NCI-H524 treated with DMSO at 0.1 percent for 48 hours (cell line): ENCODE measurements at regions not wholly inside any gene's neighbourhood (a gene's known extent, or its start where the extent isn't known, plus 50 kb on each side); places are given as distances from the start of the nearest gene placed in this dataset.

Experiments
- DNase-seq: peaks from one replicate; lab custom pipeline; 2025; lab: John Stamatoyannopoulos, UW

DNA sequence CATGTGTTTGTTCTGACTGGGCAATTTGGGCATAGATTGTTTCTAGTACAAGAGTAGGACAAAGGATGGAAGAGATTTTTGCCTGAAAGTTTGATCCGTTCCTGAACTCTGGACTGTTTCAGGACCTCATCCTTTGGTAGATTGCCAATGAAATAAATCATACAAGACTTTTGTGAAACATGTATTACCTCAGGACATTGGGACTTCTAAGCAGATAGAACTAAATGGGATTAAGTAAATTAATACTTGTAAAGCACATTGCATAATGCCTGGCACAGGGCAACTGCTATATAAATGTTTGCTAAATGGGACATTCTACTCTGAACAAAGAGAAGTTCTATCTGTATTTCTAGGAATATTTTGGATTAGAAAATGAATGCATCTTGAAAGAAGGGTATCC lies 164.8 kb upstream of the RPS6KA3 start:
- DNase-seq = no peak

DNA sequence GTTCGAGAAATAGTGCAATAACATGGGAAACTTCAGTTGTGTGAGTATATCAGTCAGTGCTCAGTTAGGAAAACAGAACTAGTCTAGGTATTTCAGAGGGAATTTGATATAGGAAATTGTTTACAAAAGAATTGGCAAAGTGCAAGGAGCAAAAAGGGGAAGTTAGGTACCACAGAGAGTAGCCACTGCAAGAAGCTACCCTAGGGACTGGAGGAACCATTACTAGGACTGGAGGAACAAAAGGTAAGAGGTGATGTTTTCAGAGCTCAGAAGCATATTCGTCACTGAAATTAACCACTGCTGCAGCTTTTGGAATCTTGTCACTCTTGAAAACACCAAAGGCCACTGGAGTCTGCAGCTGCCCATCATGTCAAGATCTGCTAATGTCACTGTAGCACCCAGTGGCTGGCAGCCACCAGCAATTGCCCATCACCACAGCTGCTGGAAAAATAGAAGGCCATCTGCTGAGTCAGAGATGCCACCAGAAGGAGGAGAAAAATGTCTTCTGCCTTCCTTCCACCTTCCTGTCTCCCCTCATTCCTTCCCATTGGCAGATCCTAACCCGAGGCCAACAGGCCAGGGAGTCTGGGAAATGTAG lies 160.6 kb upstream of the RPS6KA3 start:
- no peak for DNase-seq

DNA sequence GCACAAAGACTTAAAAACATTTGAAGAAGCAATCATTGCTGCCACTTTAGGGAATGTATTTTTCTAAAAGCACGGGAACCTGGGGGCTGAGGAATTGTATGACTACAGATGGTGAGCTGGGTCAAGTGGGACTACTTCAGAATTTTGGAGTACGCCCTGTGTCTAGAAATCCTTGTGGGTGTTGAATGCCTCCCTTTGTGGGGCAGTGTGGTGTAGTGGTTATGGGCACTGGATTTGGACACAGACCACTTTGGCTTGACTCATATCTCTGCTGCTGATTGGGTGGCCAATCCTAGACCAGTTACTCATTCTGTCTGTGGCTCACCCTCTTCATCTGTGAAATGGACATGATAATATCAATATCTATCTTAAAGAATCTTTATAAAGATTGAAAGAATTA lies 155.0 kb upstream of the RPS6KA3 start:
- DNase-seq = peak; percentile 32

- DNase-seq = no peak
Measured at GRCh38 chrX:20421275-20421674, 154.6 kb upstream of the RPS6KA3 start.

- no peak for DNase-seq
Measured at GRCh38 chrX:20420058-20420457, 153.3 kb upstream of the RPS6KA3 start.

GRCh38 chrX:20418379-20419150 lies 151.9 kb upstream of the RPS6KA3 start:
- DNase-seq = no peak

- DNase-seq = no peak
Measured at GRCh38 chrX:20414762-20415445, 148.2 kb upstream of the RPS6KA3 start.

- DNase-seq = no peak
Measured at GRCh38 chrX:20414066-20414465, 147.4 kb upstream of the RPS6KA3 start.

GRCh38 chrX:20412871-20413486 lies 146.3 kb upstream of the RPS6KA3 start:
- no peak for DNase-seq

DNA sequence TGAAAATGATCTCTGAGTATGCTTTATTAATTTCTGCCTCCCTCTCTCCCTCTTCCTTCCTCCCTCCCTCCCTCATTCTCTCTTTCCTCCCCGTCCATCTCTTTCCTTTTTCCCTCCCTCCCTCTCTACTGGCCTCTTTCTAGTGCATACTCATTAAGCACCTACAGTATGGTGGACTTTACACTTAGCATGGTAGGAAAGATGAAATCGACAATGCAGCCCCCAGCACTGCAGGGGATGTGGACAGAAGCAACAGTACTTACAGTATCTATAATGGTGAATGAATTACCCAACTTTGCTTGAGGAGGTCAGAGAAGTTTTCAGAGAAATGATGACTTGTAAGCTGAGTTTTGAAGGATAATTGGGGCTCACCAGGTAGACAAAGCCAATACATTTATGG lies 143.8 kb upstream of the RPS6KA3 start:
- DNase-seq = no peak

DNA sequence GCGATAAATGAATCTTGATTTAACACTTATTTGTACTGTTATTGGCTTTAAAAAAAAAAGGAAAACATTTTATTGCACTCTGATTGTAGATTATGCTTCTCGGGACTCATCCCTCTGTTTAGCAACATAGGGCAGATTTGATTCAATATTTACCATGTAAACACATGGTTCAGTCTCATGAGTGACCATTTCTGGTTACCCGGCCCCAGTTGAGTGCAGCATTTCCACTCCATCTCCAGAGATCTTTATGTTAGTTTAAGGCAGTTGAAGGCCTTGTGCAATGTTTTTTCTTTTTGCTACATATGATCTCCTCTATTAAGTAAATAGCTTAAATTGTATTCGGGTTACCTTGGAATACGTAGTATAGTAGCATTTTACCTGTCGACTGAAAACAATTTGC lies 143.3 kb upstream of the RPS6KA3 start:
- no peak for DNase-seq

- no peak for DNase-seq
Measured at GRCh38 chrX:20402956-20403355, 136.2 kb upstream of the RPS6KA3 start.

DNA sequence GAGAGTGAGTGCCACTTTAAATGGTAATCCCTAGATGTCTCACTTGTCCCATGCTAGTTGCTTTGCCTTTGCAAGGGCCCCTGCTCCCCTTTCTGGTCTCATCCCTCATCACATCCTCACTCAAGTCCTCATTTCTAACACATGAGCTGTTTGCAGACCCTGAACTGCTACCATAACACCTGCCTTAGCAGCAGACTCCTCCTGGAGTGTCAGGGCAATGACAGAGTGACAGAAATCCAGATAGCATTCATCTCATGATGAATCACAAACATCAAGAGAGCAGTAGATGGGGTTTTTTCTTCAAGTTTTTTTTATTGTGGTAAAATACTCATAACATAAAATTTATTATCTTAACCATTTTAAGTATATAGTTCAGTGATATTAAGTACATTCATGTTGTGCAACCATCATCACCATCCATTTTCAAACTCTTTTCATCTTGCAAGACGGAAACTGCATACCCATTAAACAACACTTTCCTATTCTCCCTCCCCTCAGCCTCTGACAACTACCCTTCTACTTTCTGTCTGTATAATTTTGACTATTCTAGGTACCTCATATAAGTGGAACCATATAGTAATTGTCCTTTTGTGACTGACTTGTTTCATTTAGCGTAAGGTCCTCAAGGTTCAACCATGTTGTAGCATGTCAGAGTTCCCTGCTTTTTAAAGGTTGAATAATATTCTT lies 133.2 kb upstream of the RPS6KA3 start:
- DNase-seq = no peak

GRCh38 chrX:20397587-20397986 lies 130.9 kb upstream of the RPS6KA3 start:
- DNase-seq = no peak

DNA sequence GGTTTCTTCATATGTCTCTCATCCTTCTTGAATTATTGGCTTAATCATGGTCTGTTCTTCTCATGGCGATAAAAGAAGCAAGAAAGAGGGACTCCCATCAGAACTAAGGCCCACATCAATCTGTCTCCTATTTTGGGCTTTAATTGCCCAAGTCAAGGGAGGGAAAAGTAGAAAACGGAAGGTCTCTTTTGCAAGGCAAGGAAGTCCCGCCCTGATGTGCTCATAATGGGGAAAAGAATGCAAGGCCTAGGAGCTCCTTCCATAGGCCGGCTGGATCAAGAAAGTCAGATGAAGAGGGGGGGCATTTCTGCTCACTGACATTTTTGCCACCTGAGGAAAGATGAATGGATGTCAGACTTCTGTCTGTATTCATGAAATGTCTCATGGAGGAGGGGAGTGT lies 127.7 kb upstream of the RPS6KA3 start:
- no peak for DNase-seq

DNA sequence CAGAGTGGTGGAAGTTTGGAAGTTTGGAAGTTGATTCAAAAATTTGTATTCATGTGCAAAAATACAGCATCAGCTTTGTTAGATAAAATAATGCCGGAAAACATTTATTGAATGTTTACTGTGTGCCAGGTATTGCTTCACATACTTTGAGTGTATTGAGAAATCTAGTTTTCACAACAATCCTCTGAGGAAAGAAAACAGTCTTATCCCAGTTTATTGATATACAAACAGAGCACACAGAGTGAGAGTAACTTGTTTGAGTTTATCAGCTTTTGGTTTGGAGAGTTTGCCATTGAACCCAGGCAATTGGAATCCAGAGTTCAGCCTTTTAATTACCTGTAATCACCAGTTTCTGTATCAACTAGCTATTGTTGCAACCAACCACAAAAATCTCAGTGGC lies 127.2 kb upstream of the RPS6KA3 start:
- DNase-seq = no peak

DNA sequence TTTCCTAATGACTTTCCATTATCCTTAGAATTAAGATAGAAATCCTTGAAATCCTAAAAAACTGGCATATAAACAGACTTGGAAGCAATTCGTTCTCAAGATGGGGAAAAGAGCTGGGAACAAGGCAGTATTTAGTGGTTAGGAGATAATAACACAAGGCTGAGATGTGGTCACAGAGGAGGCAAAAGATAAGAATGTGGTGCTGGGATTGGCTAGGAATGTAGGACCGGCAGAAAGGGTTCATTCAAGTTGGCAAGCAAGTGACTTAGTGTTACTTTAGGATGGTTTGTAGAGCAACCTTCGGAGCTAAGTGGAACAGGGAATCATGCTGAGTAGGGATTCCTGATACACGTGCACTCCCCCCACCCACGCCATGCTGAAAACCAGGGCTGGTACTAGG lies 121.9 kb upstream of the RPS6KA3 start:
- no peak for DNase-seq

DNA sequence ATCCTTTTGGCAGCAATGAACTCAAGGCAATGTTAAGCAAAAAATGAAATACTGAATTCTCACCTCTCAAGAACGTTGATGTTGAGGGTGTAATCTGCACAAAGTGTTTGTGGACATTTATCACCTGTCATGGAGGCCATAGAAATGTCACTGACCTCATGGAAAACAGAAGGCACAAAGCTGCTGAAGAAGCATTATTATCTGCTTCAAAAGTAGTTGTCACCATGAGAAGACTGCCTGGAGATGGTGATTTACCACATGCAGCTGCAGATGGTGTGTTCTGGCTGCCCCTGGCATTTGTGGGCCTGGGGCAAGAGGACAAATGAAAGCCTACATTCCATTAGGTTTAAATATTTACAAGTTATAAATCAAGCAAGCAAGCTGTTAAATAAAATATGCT lies 116.8 kb upstream of the RPS6KA3 start:
- no peak for DNase-seq

DNA sequence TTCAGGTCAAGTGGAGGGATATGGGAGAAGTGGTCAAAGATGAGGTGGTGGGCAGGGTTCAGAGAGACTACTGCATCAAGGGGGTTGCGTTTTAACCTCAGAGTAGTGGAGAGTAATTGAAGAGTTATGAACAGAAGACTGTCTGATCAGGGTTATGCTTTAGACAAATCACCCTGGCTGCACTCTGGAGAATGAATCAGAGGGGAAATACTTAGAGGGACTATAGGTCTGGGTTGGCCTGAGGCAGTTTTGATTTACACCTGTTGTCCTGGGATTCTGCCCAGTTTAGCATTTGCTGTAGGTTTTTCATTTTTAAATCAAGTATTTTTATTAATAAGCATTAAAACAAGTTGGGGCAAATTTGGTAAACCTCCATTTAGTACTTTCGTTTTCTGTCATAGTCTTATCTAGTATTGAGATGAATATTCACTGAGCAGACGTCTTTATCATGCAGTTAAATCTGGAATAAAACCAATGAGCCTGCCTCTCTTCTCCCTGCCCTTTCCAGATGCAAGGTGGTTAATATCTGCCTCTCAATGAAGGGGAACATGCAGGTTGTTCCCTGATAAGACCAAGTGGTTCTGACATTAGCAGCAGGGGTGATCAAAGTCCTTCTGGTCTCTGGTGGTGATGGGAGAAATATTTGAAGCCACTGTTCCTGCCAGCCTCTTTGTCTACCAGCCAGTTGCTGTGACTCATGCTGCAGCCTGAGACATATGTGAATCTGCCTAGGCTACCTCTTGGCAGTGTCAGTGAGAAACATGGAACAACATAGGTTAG lies 116.0 kb upstream of the RPS6KA3 start:
- DNase-seq = no peak

GRCh38 chrX:20382082-20382481 lies 115.4 kb upstream of the RPS6KA3 start:
- no peak for DNase-seq

GRCh38 chrX:20378233-20378920 lies 111.7 kb upstream of the RPS6KA3 start:
- DNase-seq = no peak
